GM23338 (cell line): ENCODE measurements at regions not wholly inside any gene's neighbourhood (a gene's known extent, or its start where the extent isn't known, plus 50 kb on each side); places are given as distances from the start of the nearest gene placed in this dataset.

Experiments used
- EZH2 ChIP-seq: fragments of 200-600 bp; sonication (generic); IDR thresholded peaks from one replicate; pipeline ENCODE4 v1.8.0; 2017; ENCODE audit warnings: antibody characterized with exemption, mild to moderate bottlenecking, low read depth; ENCODE audit not compliant: unreplicated experiment
- REST ChIP-seq: IDR thresholded peaks from one replicate; pipeline ENCODE4 v1.6.1; 2018; ENCODE audit warnings: antibody characterized with exemption; ENCODE audit not compliant: unreplicated experiment
- STAT1 ChIP-seq: IDR thresholded peaks from one replicate; pipeline ENCODE4 v1.6.1; 2016; ENCODE audit warnings: antibody characterized with exemption; ENCODE audit not compliant: unreplicated experiment
- TF ChIP-seq, protein P1 (sequence below), 2 experiments: fragments of 200-600 bp in 1 of 2; sonication (generic) in 1 of 2; conservative IDR thresholded peaks; 2 replicates each; pipeline versions ENCODE4 v1.5.1 to v1.6.1; 2016 to 2017; ENCODE audit warnings: antibody characterized with exemption in 2 of 2, low read depth in 2 of 2, mild to moderate bottlenecking in 2 of 2, moderate library complexity in 1 of 2

DNA sequence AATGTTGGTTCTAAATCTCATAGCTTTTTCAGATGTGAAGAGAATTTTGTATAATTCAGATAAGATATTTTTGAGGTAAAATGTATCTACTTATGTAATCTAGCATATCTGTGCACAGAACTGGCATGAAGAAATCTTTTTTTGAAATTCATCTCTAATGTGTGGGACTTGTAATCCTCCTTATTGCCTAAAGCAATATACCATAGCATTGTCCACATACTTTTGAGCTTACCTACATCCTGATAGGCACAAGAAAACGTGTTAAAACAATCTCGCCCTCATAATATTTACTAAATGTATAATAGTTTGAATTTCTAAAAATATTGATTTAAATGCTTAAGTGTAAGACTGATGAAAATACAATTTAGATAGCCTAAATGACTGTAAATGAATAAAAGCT is 1686.5 kb upstream of the ACO1 start:
- TF ChIP-seq, protein P1, sequence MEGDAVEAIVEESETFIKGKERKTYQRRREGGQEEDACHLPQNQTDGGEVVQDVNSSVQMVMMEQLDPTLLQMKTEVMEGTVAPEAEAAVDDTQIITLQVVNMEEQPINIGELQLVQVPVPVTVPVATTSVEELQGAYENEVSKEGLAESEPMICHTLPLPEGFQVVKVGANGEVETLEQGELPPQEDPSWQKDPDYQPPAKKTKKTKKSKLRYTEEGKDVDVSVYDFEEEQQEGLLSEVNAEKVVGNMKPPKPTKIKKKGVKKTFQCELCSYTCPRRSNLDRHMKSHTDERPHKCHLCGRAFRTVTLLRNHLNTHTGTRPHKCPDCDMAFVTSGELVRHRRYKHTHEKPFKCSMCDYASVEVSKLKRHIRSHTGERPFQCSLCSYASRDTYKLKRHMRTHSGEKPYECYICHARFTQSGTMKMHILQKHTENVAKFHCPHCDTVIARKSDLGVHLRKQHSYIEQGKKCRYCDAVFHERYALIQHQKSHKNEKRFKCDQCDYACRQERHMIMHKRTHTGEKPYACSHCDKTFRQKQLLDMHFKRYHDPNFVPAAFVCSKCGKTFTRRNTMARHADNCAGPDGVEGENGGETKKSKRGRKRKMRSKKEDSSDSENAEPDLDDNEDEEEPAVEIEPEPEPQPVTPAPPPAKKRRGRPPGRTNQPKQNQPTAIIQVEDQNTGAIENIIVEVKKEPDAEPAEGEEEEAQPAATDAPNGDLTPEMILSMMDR (conservative IDR thresholded peaks at IDR 0.05; ENCODE audit: low read depth in 2 of 2), result no peak
- TF ChIP-seq EZH2, result no peak
- TF ChIP-seq REST, result no peak
- TF ChIP-seq STAT1, result no peak
